ENCODE measurements at regions not wholly inside any gene's neighbourhood (a gene's known extent, or its start where the extent isn't known, plus 50 kb on each side); places are given as distances from the start of the nearest gene placed in this dataset.
"Not testable (repeated sequence)": the region's sequence is repeated elsewhere in the genome, so short reads cannot be mapped to it uniquely, and the experiment has no call there.

DNA sequence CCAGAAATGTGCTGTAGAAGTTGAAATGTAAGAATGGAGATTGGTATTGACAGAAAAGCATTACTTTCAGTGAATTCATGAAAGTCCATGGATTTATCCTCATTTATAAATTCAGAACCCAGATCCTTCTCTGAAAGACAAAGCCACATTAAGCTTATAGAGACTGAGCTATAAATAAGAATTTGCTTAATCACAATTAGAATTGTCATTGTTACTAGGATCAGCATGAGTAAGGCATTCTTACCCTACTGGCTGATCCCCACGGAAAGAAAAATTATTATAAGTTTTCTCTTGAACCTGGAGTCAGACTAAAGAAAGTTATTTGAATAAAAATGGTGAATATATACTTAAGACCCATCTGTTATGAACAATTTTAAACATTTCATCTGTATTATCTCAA, 199.2 kb upstream of the DTNA start:
- Histone ChIP-seq H3K4me3 (ENCODE audit: low read length) (no peak overlapping the region), H3K36me3 (ENCODE audit: insufficient read depth, low read length) (no peaks in the 10 kb centered on the region), H3K27me3 (ENCODE audit: control insufficient read depth, insufficient read depth, low read length) (no peaks in the 10 kb centered on the region), H3K4me1 (ENCODE audit: control insufficient read depth, insufficient read depth, low read length) (peaks cover 30% of the 10 kb centered on the region), H3K4me2 (ENCODE audit: low read length) (no peak overlapping the region), H3K9me3 (replicated peaks; ENCODE audit: low read length) (no peaks in the 10 kb centered on the region), H3K9ac (ENCODE audit: low read depth, low read length) (no peak overlapping the region)

GRCh38 chr18:34511435-34511834, 198.7 kb upstream of the DTNA start:
- H3K4me3 ChIP-seq (ENCODE audit: low read length) = no peak overlapping the region
- no peaks in the 10 kb centered on the region for H3K36me3 ChIP-seq (ENCODE audit: insufficient read depth, low read length)
- H3K27me3 ChIP-seq (ENCODE audit: control insufficient read depth, insufficient read depth, low read length) = no peaks in the 10 kb centered on the region
- H3K9me3 ChIP-seq (replicated peaks; ENCODE audit: low read length) = no peaks in the 10 kb centered on the region
- H3K4me2 ChIP-seq (ENCODE audit: low read length) = no peak overlapping the region
- peaks cover 30% of the 10 kb centered on the region for H3K4me1 ChIP-seq (ENCODE audit: control insufficient read depth, insufficient read depth, low read length)
- H3K9ac ChIP-seq (ENCODE audit: low read depth, low read length) = no peak overlapping the region

GRCh38 chr18:34511879-34512278, 198.2 kb upstream of the DTNA start:
- Histone ChIP-seq H3K27me3 (ENCODE audit: control insufficient read depth, insufficient read depth, low read length) (no peaks in the 10 kb centered on the region), H3K4me3 (ENCODE audit: low read length) (no peak overlapping the region), H3K9ac (ENCODE audit: low read depth, low read length) (no peak overlapping the region), H3K4me1 (ENCODE audit: control insufficient read depth, insufficient read depth, low read length) (peaks cover 30% of the 10 kb centered on the region), H3K4me2 (ENCODE audit: low read length) (no peak overlapping the region), H3K36me3 (ENCODE audit: insufficient read depth, low read length) (no peaks in the 10 kb centered on the region), H3K9me3 (replicated peaks; ENCODE audit: low read length) (no peaks in the 10 kb centered on the region)

DNA sequence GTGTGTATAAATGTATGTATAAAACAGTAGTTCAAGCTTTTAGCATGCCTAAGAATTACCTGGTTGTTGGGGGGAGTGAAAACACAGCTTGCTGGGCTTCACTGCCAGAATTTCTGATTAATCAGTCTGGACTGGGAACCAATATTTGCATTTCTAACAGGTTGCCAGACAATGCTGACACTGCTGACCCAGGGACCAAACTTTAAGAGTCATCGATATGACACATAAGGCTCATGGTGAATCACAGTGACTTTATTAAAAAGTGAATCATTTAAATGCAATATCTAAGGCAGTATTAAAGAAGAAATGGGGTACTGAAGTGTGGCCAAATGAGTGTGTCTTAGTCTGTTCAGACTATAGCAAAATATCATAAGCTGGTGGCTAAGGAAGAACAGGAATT, 195.9 kb upstream of the DTNA start:
- Histone ChIP-seq H3K9me3 (replicated peaks; ENCODE audit: low read length) (no peaks in the 10 kb centered on the region), H3K4me2 (ENCODE audit: low read length) (peak overlapping the region; percentile 43), H3K36me3 (ENCODE audit: insufficient read depth, low read length) (no peaks in the 10 kb centered on the region), H3K9ac (ENCODE audit: low read depth, low read length) (no peak overlapping the region), H3K4me1 (ENCODE audit: control insufficient read depth, insufficient read depth, low read length) (peaks cover 21% of the 10 kb centered on the region), H3K4me3 (ENCODE audit: low read length) (peak overlapping the region; percentile 23), H3K27me3 (ENCODE audit: control insufficient read depth, insufficient read depth, low read length) (no peaks in the 10 kb centered on the region)

DNA sequence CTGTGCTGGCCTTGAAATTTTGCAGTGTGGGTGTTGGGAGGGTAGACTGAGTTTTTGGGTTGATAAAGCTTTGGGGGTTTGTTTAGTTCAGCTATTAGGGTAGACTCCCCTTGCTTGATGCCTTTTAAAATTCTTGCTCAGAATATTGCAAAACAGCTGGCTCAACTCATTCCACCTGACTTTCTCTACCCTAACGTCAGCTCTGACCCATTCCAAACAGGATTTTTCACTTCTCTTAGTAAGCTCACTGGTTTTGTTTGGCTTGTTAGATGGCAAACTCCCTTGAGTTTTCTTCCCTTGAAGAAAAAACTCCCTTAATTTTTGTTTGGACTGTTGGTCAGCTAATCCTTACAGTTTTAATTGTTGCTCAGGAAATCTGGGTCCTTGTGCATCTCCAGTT, 195.1 kb upstream of the DTNA start:
- Histone ChIP-seq H3K4me1 (ENCODE audit: control insufficient read depth, insufficient read depth, low read length) (peaks cover 15% of the 10 kb centered on the region), H3K36me3 (ENCODE audit: insufficient read depth, low read length) (no peaks in the 10 kb centered on the region), H3K9ac (ENCODE audit: low read depth, low read length) (no peak overlapping the region), H3K27me3 (ENCODE audit: control insufficient read depth, insufficient read depth, low read length) (no peaks in the 10 kb centered on the region), H3K9me3 (replicated peaks; ENCODE audit: low read length) (no peaks in the 10 kb centered on the region), H3K4me2 (ENCODE audit: low read length) (peak overlapping the region; percentile 43), H3K4me3 (ENCODE audit: low read length) (peak overlapping the region; percentile 23)

- H3K4me2 ChIP-seq (ENCODE audit: low read length); H3K36me3 ChIP-seq (ENCODE audit: insufficient read depth, low read length); H3K9me3 ChIP-seq (replicated peaks; ENCODE audit: low read length); H3K9ac ChIP-seq (ENCODE audit: low read depth, low read length); H3K4me3 ChIP-seq (ENCODE audit: low read length); H3K27me3 ChIP-seq (ENCODE audit: control insufficient read depth, insufficient read depth, low read length): not testable (repeated sequence)
- H3K4me1 ChIP-seq (ENCODE audit: control insufficient read depth, insufficient read depth, low read length) = peaks cover 10% of the 10 kb centered on the region
Measured at GRCh38 chr18:34516355-34516754, 193.7 kb upstream of the DTNA start.

GRCh38 chr18:34516996-34517395, 193.1 kb upstream of the DTNA start:
- not testable (repeated sequence) for H3K9ac ChIP-seq (ENCODE audit: low read depth, low read length); H3K36me3 ChIP-seq (ENCODE audit: insufficient read depth, low read length); H3K27me3 ChIP-seq (ENCODE audit: control insufficient read depth, insufficient read depth, low read length); H3K4me3 ChIP-seq (ENCODE audit: low read length); H3K9me3 ChIP-seq (replicated peaks; ENCODE audit: low read length); H3K4me2 ChIP-seq (ENCODE audit: low read length)
- peaks cover 10% of the 10 kb centered on the region for H3K4me1 ChIP-seq (ENCODE audit: control insufficient read depth, insufficient read depth, low read length)

GRCh38 chr18:34521040-34521439, 189.1 kb upstream of the DTNA start:
- H3K27me3 ChIP-seq (ENCODE audit: control insufficient read depth, insufficient read depth, low read length) = no peaks in the 10 kb centered on the region
- H3K4me2 ChIP-seq (ENCODE audit: low read length) = no peak overlapping the region
- no peaks in the 10 kb centered on the region for H3K36me3 ChIP-seq (ENCODE audit: insufficient read depth, low read length)
- H3K9ac ChIP-seq (ENCODE audit: low read depth, low read length) = no peak overlapping the region
- H3K4me3 ChIP-seq (ENCODE audit: low read length) = no peak overlapping the region
- H3K9me3 ChIP-seq (replicated peaks; ENCODE audit: low read length) = no peaks in the 10 kb centered on the region
- no peaks in the 10 kb centered on the region for H3K4me1 ChIP-seq (ENCODE audit: control insufficient read depth, insufficient read depth, low read length)

GRCh38 chr18:34522603-34523002, 187.5 kb upstream of the DTNA start:
- H3K9me3 ChIP-seq (replicated peaks; ENCODE audit: low read length) = no peaks in the 10 kb centered on the region

GRCh38 chr18:34525244-34525643, 184.9 kb upstream of the DTNA start:
- H3K4me1 ChIP-seq (ENCODE audit: control insufficient read depth, insufficient read depth, low read length) = no peaks in the 10 kb centered on the region
- no peak overlapping the region for H3K4me3 ChIP-seq (ENCODE audit: low read length)
- no peak overlapping the region for H3K9ac ChIP-seq (ENCODE audit: low read depth, low read length)
- no peaks in the 10 kb centered on the region for H3K36me3 ChIP-seq (ENCODE audit: insufficient read depth, low read length)
- H3K27me3 ChIP-seq (ENCODE audit: control insufficient read depth, insufficient read depth, low read length) = no peaks in the 10 kb centered on the region
- H3K4me2 ChIP-seq (ENCODE audit: low read length) = no peak overlapping the region
- no peaks in the 10 kb centered on the region for H3K9me3 ChIP-seq (replicated peaks; ENCODE audit: low read length)

More at GRCh38 chr18:34522603-34523002, 187.5 kb upstream of the DTNA start:
- H3K27me3 ChIP-seq (ENCODE audit: control insufficient read depth, insufficient read depth, low read length) = no peaks in the 10 kb centered on the region
- H3K36me3 ChIP-seq (ENCODE audit: insufficient read depth, low read length) = no peaks in the 10 kb centered on the region
- H3K9ac ChIP-seq (ENCODE audit: low read depth, low read length) = no peak overlapping the region
- H3K4me1 ChIP-seq (ENCODE audit: control insufficient read depth, insufficient read depth, low read length) = no peaks in the 10 kb centered on the region
- H3K4me3 ChIP-seq (ENCODE audit: low read length) = no peak overlapping the region
- no peak overlapping the region for H3K4me2 ChIP-seq (ENCODE audit: low read length)

- Histone ChIP-seq H3K36me3 (ENCODE audit: insufficient read depth, low read length) (no peaks in the 10 kb centered on the region), H3K4me2 (ENCODE audit: low read length) (no peak overlapping the region), H3K9ac (ENCODE audit: low read depth, low read length) (no peak overlapping the region), H3K4me3 (ENCODE audit: low read length) (no peak overlapping the region), H3K9me3 (replicated peaks; ENCODE audit: low read length) (no peaks in the 10 kb centered on the region), H3K27me3 (ENCODE audit: control insufficient read depth, insufficient read depth, low read length) (no peaks in the 10 kb centered on the region), H3K4me1 (ENCODE audit: control insufficient read depth, insufficient read depth, low read length) (no peaks in the 10 kb centered on the region)
Measured at GRCh38 chr18:34528177-34528576, 181.9 kb upstream of the DTNA start.

- Histone ChIP-seq H3K4me3 (ENCODE audit: low read length) (no peak overlapping the region), H3K9me3 (replicated peaks; ENCODE audit: low read length) (no peaks in the 10 kb centered on the region), H3K9ac (ENCODE audit: low read depth, low read length) (no peak overlapping the region), H3K27me3 (ENCODE audit: control insufficient read depth, insufficient read depth, low read length) (no peaks in the 10 kb centered on the region), H3K4me1 (ENCODE audit: control insufficient read depth, insufficient read depth, low read length) (no peaks in the 10 kb centered on the region), H3K36me3 (ENCODE audit: insufficient read depth, low read length) (no peaks in the 10 kb centered on the region), H3K4me2 (ENCODE audit: low read length) (no peak overlapping the region)
Measured at GRCh38 chr18:34529358-34530335, 180.5 kb upstream of the DTNA start.
